ENCODE measurements at regions not wholly inside any gene's neighbourhood (a gene's known extent, or its start where the extent isn't known, plus 50 kb on each side); places are given as distances from the start of the nearest gene placed in this dataset.
"Not testable (repeated sequence)": the region's sequence is repeated elsewhere in the genome, so short reads cannot be mapped to it uniquely, and the experiment has no call there.

- DNase-seq (ENCODE audit: low read depth): no peak
Measured at GRCh38 chr4:75422998-75423397, 91.2 kb downstream of the RCHY1 start.

GRCh38 chr4:75412746-75413145, 101.5 kb downstream of the RCHY1 start:
- no peak for DNase-seq (ENCODE audit: low read depth)

GRCh38 chr4:75398501-75398900, 115.7 kb downstream of the RCHY1 start:
- DNase-seq (ENCODE audit: low read depth): no peak

- no peak for DNase-seq (ENCODE audit: low read depth)
Measured at GRCh38 chr4:75391489-75392166, 122.6 kb downstream of the RCHY1 start.

- not testable (repeated sequence) for DNase-seq (ENCODE audit: low read depth)
Measured at GRCh38 chr4:75386426-75386825, 127.8 kb downstream of the RCHY1 start.

GRCh38 chr4:75385106-75385505, 129.1 kb downstream of the RCHY1 start:
- DNase-seq (ENCODE audit: low read depth): no peak

- no peak for DNase-seq (ENCODE audit: low read depth)
Measured at GRCh38 chr4:75376543-75376942, 137.7 kb downstream of the RCHY1 start.

GRCh38 chr4:75371915-75372314, 142.3 kb downstream of the RCHY1 start:
- no peak for DNase-seq (ENCODE audit: low read depth)

- no peak for DNase-seq (ENCODE audit: low read depth)
Measured at GRCh38 chr4:75370576-75370975, 143.6 kb downstream of the RCHY1 start.

GRCh38 chr4:75345423-75345822, 168.8 kb downstream of the RCHY1 start:
- DNase-seq (ENCODE audit: low read depth): no peak

GRCh38 chr4:75344915-75345314, 169.3 kb downstream of the RCHY1 start:
- no peak for DNase-seq (ENCODE audit: low read depth)

- DNase-seq (ENCODE audit: low read depth): no peak
Measured at GRCh38 chr4:75343333-75343732, 170.9 kb downstream of the RCHY1 start.

- no peak for DNase-seq (ENCODE audit: low read depth)
Measured at GRCh38 chr4:75340561-75340960, 173.6 kb downstream of the RCHY1 start.

GRCh38 chr4:75338352-75338880, 175.8 kb downstream of the RCHY1 start:
- no peak for DNase-seq (ENCODE audit: low read depth)

- DNase-seq (ENCODE audit: low read depth): no peak
Measured at GRCh38 chr4:75327804-75328512, 186.2 kb downstream of the RCHY1 start.

GRCh38 chr4:75325318-75325979, 188.8 kb downstream of the RCHY1 start:
- DNase-seq (ENCODE audit: low read depth): no peak

- no peak for DNase-seq (ENCODE audit: low read depth)
Measured at GRCh38 chr4:75321484-75321883, 192.7 kb downstream of the RCHY1 start.

GRCh38 chr4:75317641-75318040, 196.6 kb downstream of the RCHY1 start:
- not testable (repeated sequence) for DNase-seq (ENCODE audit: low read depth)

- DNase-seq (ENCODE audit: low read depth): no peak
Measured at GRCh38 chr4:75308049-75308448, 206.2 kb downstream of the RCHY1 start.

- no peak for DNase-seq (ENCODE audit: low read depth)
Measured at GRCh38 chr4:75306506-75306905, 207.7 kb downstream of the RCHY1 start.

GRCh38 chr4:75302648-75303047, 211.6 kb downstream of the RCHY1 start:
- no peak for DNase-seq (ENCODE audit: low read depth)

GRCh38 chr4:75289914-75290582, 224.2 kb downstream of the RCHY1 start:
- peak; percentile 17 for DNase-seq (ENCODE audit: low read depth)

All from RPMI7951 (cell line).